NCI-H2107 treated with DMSO at 0.1 percent for 48 hours (cell line): ENCODE measurements at regions not wholly inside any gene's neighbourhood (a gene's known extent, or its start where the extent isn't known, plus 50 kb on each side); places are given as distances from the start of the nearest gene placed in this dataset.
A peak's percentile ranks its signal among the peaks of the same experiment; 100 is the strongest.
"Not testable (repeated sequence)": the region's sequence is repeated elsewhere in the genome, so short reads cannot be mapped to it uniquely, and the experiment has no call there.

ENCODE experiments used
- DNase-seq: peaks from one replicate; lab custom pipeline; 2025; ENCODE audit not compliant: unreplicated experiment; lab: John Stamatoyannopoulos, UW

DNA sequence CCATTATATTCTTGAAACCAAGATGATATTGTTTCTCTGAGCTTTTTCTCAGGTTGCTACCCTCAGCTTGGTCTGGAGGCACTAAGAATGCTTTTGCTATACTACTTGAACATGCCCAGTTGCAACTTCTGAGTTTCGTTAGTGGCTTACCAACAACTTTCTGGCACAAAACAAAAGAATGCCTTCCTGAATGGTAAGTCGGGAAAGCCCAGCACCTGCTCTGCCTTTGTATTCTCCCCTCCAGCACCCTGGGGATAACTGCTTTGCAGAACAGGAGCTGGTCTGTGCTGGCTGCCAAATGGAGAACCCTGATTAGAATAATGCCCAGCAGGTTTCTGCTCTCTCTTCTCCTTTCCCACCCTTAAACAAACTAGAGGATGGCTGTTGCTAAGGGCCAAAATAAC is 149.3 kb downstream of the TGFB2 start:
- DNase-seq, result peak; percentile 98

DNA sequence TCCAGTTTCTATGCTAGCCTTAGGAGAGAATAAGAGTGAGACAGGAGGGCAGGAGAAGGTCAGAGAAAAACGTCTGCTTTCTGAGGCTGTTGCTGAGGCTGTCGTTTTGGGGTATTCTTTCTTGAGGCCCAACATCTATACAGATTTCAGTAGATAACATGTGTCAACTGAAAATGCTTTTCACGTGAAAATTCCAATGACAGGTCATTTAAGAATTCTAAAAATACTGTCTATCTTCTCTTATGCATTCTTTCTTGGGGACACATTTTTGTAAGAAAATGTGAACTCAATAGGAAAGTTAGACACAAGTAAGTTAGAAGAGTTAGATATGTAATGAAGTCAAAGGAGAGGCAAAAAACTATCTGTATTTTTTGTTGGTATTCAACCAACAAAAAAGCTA is 150.8 kb downstream of the TGFB2 start:
- DNase-seq, result no peak

DNA sequence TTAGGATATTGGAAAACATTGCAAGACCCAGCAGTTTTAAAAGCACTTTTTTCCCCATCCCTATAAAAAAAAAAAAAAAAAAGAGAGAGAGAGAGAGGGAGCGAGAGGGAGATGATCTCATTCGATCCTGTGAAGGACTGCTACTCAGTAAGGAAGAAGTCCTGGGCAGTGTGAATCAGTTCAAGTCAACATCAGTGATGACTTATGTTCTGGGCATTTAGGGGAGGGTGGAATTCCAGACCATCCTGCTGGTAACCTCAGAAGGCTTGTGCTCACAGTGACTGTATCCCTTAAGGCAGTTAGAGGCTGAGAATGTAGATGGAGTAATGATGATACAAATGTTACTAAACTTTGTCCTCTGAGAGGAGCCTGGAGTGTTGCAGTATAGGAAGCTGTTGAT is 151.4 kb downstream of the TGFB2 start:
- no peak for DNase-seq

DNA sequence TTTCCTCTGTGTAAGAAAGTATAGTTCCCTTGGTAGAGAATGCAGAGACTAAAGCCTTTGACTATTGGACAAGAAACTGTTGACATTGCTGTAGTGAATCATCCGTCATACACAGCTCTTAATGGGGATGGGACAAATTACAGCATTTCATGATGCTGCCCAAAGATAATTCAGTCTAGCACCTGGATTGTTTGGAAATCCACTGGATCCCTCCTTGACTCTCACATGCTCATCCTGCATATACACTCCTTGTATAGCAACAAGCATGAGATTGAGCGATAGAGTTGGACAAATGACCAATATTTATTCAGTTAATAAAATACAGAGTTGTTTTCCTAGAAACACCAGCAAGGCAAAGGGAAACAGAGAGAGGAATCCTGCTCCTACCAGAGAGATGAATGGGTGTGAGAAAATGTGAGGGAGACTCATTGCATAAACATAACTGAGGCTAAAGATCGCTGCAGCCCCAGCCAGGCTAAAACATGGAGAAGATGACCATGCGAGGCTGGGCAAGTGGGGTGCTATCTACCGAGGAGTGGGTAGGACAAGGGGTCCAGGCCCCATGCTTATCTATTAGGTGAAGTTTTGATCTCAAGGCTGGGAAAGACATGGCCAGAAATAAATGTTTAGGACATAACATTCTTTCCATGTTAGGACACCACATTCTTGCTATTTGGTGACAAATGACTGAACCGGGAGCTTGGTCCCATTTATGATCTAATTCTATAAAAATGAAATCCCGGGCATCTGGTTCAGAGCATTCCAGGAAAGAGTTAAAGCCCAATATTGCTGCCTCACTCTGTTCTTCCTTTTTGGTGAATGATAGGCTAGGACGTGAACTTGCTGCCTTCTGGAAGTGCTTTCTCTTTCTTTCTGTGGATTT is 153.2 kb downstream of the TGFB2 start:
- no peak for DNase-seq

DNA sequence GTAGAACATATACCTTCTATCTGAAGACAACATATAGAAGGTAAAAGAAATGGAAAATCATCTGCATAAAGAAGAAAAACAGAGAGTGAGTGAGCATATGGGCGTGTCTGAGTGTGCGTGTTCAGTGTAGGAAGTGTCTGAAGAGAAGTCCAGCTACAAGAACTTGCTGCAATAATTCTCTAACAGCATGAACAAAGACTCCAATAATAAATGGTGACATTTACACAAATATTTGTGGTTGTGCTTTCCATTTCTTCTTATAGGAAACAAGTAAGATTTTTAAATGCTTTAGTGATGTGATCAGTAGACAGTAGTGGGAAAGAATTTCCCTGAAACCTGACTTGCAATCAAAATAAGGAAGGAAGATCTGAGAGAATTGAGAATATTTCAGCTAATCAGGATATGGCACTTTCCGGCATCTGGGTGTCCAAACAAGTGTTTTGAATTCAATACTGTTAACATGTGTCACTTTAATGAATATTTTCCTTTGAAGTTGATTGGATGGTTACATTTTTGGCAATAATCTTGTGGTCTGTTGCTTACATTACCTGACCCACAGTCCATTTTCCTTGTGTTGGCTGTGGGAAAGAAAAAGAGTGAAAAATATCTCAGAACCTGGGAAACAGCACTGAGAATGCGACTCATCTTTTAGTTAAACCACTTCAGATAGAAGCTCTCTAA is 154.0 kb downstream of the TGFB2 start:
- no peak for DNase-seq

GRCh38 chr1:218499911-218500310 is 154.8 kb downstream of the TGFB2 start:
- DNase-seq, result no peak

- DNase-seq, result no peak
Measured at GRCh38 chr1:218501161-218501560, 156.0 kb downstream of the TGFB2 start.

GRCh38 chr1:218502383-218502782 is 157.2 kb downstream of the TGFB2 start:
- no peak for DNase-seq

GRCh38 chr1:218503102-218503501 is 158.0 kb downstream of the TGFB2 start:
- DNase-seq, result no peak

- DNase-seq, result no peak
Measured at GRCh38 chr1:218507355-218508002, 162.3 kb downstream of the TGFB2 start.

DNA sequence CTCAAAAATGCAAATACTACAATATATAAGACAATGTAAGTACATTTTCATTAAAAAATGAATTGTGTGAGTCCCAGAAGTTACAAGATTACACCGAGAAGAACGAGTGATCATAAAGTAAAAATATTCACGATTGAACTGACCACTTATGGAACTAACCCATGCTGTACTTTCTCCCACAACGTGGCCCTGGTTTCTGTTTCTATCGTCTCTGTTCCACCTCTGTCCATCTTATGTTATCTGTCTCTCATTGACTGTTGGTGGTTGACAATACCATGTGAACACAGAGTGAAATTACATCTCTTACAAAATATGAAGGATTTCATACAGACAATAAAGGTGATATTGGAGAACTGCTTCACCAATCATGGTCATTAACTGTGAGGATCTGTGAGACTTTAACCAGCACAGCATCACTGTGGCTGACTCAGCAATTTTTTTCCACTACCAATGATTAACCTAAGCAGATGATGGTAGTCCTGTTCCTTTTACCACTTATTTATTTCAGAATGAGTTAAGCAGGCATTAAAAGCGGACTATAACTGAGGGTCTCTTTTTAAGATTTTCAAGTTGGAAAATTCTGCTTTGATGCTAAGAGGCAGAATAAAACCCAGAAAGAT is 165.1 kb downstream of the TGFB2 start:
- no peak for DNase-seq

DNA sequence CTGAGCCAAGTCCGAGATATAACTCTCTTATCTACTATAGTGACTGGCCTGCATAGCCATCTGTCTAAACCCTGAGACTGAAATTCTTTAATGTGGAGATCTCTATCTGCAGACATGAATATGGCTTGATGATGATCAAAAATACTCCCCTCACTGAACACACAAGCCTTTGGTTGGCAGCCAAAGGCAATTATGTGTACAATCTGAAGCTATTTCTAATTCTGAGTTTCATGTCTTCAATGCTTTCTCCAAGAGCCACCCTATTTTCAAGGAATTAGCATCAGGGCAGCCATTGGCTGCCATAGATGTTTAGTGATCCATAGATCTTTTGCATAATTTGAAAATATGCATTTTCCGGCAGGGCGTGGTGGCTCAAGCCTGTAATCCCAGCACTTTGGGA is 168.2 kb downstream of the TGFB2 start:
- no peak for DNase-seq

DNA sequence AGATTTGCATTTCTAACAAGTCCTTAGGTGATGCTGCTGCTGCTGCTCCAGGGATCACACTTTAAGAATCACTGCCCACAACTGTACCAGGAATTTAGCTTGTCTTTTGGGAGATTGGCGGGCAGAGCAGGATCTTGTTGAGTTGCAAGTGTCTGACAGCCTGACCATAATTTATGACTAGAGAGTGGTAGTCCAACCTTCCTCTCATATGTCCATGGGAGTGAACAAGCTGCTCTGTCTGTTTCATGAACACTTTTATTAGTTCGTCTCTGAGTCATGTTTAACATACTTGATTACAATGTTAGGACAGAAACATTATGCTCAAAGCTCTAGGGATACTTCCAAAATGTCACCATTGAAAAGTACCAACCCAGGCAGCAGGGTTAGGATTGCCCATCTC is 169.6 kb downstream of the TGFB2 start:
- no peak for DNase-seq

GRCh38 chr1:218516526-218516925 is 171.4 kb downstream of the TGFB2 start:
- DNase-seq, result no peak

GRCh38 chr1:218517459-218517858 is 172.3 kb downstream of the TGFB2 start:
- DNase-seq, result no peak

DNA sequence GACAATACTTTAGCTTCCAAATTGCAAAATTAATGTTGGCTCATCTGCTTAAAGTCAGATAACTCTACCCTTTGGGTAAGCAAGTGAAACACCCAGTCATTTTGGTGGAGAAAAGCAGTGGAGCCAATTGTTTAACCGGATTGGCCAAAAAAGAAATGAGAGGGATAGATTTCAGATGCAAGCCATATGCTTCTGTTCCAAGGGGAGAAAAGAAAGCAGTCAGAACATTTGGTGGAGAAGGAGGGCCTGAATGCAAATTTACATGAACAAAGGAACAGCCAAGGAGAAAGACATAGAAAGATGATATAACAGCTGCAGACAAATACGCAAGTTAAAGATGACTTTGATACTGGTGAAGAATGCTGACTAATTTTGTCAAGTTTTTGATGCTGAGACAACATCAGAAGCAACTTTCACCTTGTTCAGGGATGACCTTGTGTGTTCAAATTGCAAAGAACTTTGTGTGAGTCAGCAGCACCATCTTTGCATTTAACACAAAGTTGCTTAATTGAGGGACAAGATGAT is 173.1 kb downstream of the TGFB2 start:
- no peak for DNase-seq

GRCh38 chr1:218520646-218521045 is 175.5 kb downstream of the TGFB2 start:
- not testable (repeated sequence) for DNase-seq

DNA sequence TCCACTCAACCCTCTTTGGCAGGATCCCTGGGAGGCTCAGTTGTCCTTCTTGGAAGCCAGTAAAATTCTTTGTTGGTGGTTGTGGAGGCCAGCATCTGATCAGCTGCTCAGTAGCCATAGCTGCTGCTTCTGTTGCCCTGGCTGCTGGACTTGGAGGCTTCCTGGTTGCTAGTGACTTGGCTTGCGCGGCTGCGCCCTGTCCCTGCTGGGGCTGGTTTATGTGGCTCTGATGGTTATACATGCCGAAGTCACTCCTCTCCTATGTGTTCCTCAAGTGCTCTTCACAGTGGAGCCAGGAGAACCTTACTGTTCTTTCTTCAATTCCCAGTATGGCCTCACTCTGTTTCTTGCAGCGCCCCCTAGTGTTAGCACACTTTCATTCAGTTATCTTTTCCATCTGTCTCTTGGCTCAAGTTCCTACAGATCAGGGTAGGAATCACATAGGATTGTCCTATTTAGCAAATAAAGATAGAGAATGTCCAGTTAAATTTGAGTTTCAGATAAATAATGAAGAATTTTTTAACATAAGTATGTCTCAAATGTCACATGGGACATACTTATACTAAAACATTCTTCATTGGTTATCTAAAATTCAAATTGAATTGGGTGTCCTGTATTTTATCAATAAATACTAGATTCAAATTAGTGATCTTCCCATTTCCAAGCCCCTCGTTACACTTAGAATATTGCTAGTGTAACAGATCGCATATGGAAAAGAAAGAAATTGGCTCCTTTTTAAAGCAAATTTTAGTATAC is 176.5 kb downstream of the TGFB2 start:
- peak; percentile 31 for DNase-seq

- DNase-seq, result no peak
Measured at GRCh38 chr1:218524526-218524925, 179.4 kb downstream of the TGFB2 start.

- DNase-seq, result no peak
Measured at GRCh38 chr1:218525031-218525430, 179.9 kb downstream of the TGFB2 start.
